GM21360 (cell line): ENCODE measurements at regions not wholly inside any gene's neighbourhood (a gene's known extent, or its start where the extent isn't known, plus 50 kb on each side); places are given as distances from the start of the nearest gene placed in this dataset.
"Not testable (repeated sequence)": the region's sequence is repeated elsewhere in the genome, so short reads cannot be mapped to it uniquely, and the experiment has no call there.

Source experiments
- ATAC-seq: cut with Tn5 transposase; IDR thresholded peaks from one replicate; pipeline ENCODE4 v1.9.1; 2021; ENCODE audit warnings: mild to moderate bottlenecking, moderate library complexity; ENCODE audit not compliant: unreplicated experiment

- not testable (repeated sequence) for ATAC-seq
These were observed 69.9 kb upstream of the TBC1D5 start for GRCh38 chr3:17812328-17812727.

GRCh38 chr3:17811646-17812045 lies 69.2 kb upstream of the TBC1D5 start:
- ATAC-seq: no peak

GRCh38 chr3:17810759-17811158 lies 68.3 kb upstream of the TBC1D5 start:
- no peak for ATAC-seq

- ATAC-seq: no peak
These were observed 66.6 kb upstream of the TBC1D5 start for GRCh38 chr3:17808994-17809393.

GRCh38 chr3:17806876-17807275 lies 64.4 kb upstream of the TBC1D5 start:
- no peak for ATAC-seq

- ATAC-seq: no peak
These were observed 63.8 kb upstream of the TBC1D5 start for GRCh38 chr3:17806201-17806600.

- ATAC-seq: no peak
These were observed 63.1 kb upstream of the TBC1D5 start for GRCh38 chr3:17805461-17805940.

- peak; percentile 75 for ATAC-seq
These were observed 60.5 kb upstream of the TBC1D5 start for GRCh38 chr3:17802950-17803349.

GRCh38 chr3:17801131-17801530 lies 58.7 kb upstream of the TBC1D5 start:
- ATAC-seq: no peak

- no peak for ATAC-seq
These were observed 57.8 kb upstream of the TBC1D5 start for GRCh38 chr3:17800232-17800631.

GRCh38 chr3:17799312-17799711 lies 56.9 kb upstream of the TBC1D5 start:
- no peak for ATAC-seq

- no peak for ATAC-seq
These were observed 55.6 kb upstream of the TBC1D5 start for GRCh38 chr3:17798000-17798399.

- no peak for ATAC-seq
These were observed 53.3 kb upstream of the TBC1D5 start for GRCh38 chr3:17795711-17796110.

- no peak for ATAC-seq
These were observed 52.8 kb upstream of the TBC1D5 start for GRCh38 chr3:17795280-17795679.

GRCh38 chr3:17793542-17794195 lies 51.2 kb upstream of the TBC1D5 start:
- no peak for ATAC-seq
